Activated CD4-positive, alpha-beta T cell treated with anti-CD3 and anti-CD28 coated beads for 24 hours (primary cell): ENCODE measurements at regions not wholly inside any gene's neighbourhood (a gene's known extent, or its start where the extent isn't known, plus 50 kb on each side); places are given as distances from the start of the nearest gene placed in this dataset.

Experiments
- DNase-seq, 2 donors: peaks; one replicate each; pipeline ENCODE4 v3.0.0-alpha.2; 2020; ENCODE audit warnings: low read depth in 2 of 2

DNA sequence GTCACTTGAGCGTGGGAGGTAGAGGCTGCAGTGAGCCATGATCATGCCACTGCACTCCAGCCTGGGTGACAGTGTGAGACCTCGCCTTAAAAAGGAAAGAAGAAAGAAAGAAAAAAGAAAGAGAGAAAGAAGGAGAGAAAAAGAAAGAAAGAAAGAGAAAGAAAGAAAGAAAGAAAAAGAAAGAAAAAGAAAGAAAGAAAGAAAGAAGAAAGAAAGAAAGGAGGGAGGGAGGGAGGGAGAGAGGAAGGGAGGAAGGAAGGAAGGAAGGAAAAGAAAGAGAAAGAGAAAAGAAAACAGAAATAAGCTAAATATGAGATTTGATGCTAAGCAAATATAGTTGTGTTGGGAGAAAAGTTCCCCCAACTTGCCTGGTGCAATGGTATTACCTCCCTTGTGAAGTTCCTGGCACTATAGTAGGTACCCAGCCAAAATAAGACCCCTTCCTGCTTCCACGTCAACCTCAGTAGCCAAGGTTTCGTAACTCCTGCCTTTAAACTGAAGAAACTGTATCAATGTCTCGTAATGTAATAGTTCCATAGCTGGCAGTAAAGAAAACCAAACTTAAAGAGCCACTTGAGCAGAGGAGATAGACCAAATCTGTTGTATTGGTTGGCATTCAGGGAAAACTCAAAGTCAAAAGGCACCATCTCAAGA, 88.1 kb upstream of the HNRNPU start:
- no peak for DNase-seq

DNA sequence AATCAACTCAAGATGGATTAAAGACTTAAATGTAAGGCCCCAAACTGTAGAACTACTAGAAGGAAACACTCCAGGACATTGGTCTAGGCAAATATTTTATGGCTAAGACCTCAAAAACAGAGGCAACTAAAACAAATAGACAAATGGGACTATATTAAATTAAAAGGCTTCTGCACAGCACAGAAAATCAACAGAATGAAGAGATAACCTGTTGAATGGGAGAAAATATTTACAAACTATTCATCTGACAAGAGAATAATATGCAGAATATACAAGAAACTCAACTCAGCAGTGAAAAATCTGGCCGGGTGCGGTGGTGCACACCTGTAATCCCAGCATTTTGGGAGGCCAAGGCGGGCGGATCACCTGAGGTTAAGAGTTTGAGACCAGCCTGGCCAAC, 84.1 kb upstream of the HNRNPU start:
- DNase-seq = no peak

- DNase-seq = no peak
Observed at GRCh38 chr1:244945109-244945671, 80.8 kb upstream of the HNRNPU start.

DNA sequence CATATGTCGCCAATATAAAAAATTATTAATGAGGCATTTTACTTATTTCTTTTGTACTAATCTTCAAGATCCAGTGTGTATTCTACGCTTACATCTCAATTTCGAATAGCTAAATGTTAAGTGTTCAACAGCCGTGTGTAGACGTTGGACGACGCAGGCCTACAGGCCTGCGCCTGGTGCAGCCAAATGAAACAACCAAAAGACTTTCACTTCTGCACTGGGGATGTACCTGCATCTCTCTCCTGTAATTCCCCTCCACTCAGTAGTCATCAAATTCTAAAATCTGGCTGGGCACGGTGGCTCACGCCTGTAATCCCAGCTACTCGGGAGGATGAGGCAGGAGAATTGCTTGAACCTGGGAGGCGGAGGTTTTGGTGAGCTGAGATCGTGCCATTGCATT, 76.8 kb upstream of the HNRNPU start:
- no peak for DNase-seq

- DNase-seq = no peak
Observed at GRCh38 chr1:244937099-244937498, 72.8 kb upstream of the HNRNPU start.

DNA sequence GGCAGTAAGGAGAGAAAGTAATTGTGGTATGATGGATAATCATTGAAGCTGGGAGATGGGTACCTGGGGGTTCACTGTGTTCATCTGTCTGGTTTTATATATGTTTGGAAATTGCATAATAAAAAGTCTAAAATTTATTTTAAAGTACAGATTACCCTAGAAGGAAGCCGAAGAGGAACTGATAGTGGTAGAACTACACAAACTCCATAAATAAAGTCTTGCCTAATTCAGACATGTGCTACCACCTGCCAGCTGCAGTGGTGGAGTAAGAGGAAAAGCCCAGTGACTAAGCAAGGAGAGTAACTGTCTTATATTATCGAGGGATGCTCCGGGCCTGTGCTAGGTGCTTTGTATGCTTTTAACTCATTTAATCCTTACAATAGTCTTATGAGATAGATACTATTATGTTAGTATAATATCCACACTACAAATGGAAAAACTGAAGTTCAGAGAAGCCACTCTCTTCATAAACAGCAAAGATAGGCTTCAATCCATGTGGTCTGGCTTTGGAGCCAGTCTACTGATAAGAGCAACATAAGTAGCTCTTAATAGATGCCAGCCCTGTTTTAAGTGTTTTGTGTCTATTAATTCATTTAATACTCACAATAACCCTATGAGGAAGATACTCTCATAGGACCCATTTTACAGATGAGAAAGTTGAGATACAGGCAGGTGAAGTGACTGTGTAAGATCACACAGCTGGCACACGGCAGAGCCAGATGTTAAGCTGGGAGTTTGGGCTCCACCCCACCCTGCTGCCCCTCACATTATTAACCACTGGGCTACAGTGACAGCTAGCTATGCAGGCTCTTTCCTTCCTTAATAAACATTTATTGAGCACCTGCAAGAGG, 56.8 kb upstream of the HNRNPU start:
- no peak for DNase-seq

DNA sequence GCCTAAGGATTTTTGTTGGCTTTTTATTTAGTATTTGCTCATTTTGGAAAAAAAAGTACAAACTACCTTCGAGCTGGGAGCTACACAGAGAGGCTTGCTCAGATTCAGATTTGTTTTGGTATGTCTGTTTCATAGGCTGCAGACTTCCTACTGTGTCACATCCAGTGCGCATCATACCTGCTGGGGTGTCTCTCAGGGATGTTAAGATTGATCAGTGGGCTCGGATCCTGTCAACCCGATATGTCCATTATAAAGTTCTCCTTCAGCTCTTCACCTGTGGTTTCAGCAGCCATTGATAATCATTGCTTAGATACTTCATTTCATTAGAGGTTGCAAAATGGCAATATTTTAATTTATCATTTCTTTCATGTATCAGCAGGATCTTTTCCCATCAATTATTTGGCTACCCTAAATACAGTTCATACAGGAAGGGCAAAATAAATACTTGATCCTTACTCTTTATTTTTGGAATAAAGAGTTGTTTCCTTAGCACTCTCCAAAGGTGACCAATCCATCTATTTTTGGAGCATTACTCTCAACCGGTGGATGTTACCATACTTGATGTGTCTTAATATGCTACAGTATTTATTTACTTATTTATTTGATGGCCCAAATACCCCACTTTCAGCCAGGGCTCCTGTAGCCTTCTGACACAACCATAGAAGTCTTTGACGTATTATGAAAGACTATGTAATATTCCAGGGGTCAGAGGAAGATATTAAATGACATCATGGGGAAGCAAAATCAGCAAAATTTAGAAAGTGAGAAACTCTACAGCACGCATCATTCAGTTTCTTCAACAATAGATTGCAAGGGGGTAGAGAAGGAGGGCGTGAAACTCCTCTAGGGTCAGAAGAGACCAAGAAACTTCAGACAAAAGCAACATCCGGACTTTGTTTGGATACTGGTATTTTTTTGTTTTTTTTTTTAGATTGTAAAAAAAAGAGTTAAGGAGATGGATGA, 55.3 kb upstream of the HNRNPU start:
- DNase-seq = no peak

DNA sequence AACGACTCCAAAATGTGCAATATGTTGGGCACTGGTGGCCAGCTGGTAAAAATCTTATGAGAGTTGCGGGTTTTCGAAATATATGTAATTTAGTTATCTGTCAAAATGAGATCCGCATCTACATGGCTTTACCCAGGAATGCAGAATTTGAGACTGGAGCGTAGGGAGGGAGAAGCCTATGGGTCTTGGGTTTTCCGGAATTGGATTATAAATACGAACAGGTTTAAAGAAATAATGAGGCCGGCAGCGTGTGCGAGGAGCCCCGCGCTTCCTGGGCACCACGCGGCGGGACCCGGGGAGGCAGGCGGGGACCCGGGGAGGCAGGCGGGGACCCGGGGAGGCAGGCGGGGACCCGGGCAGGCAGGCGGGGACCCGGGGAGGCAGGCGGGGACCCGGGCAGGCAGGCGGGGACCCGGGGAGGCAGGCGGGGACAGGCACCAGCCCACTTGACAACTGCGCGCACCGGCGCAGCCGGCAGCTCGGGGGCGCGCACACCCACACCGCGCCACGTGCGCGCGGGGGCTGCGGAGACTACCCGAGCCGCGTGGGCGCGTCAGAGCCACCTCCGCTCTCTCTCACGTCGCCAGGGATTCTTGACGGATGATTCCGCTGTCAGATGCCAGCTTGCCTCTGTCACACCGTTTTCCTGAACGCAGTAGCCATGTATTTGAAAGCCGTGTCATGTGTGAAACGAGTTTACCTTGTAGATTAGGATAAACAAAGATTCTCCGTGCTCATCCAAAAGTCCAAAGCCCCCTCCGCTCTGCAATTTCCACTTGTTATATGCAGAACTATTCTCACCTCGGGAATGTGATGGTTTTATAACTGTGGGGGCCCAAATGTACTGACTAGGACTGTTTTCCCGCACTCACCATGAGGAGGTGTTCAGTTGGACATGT, 54.3 kb upstream of the HNRNPU start:
- DNase-seq = peak; percentile 29 to 43

- no peak for DNase-seq
Observed at GRCh38 chr1:244917073-244917670, 52.8 kb upstream of the HNRNPU start.

- DNase-seq = no peak
Observed at GRCh38 chr1:244915736-244916135, 51.4 kb upstream of the HNRNPU start.

- no peak for DNase-seq
Observed at GRCh38 chr1:244914761-244915160, 50.4 kb upstream of the HNRNPU start.
